ENCODE measurements at regions not wholly inside any gene's neighbourhood (a gene's known extent, or its start where the extent isn't known, plus 50 kb on each side); places are given as distances from the start of the nearest gene placed in this dataset.

- TF ChIP-seq POLR2A (IDR thresholded peaks at IDR 0.05), result no peak
- no peak for TF ChIP-seq CTCF (IDR thresholded peaks at IDR 0.05)
Observed at GRCh38 chr5:74342182-74342581, 298.3 kb downstream of the ENC1 start.

All from uterus (tissue), 2 donors.